SK-N-SH (cell line): ENCODE measurements at regions not wholly inside any gene's neighbourhood (a gene's known extent, or its start where the extent isn't known, plus 50 kb on each side); places are given as distances from the start of the nearest gene placed in this dataset.
A peak's percentile ranks its signal among the peaks of the same experiment; 100 is the strongest.
"Not testable (repeated sequence)": the region's sequence is repeated elsewhere in the genome, so short reads cannot be mapped to it uniquely, and the experiment has no call there.

Experiments
- CTCF ChIA-PET: fragments of 300-600, 350-600 bp; formaldehyde crosslinking; extraction: SDS; loops from one replicate; lab custom pipeline; 2021; lab: Yijun Ruan, JAX
- POLR2A ChIA-PET: fragments of 350-600 bp; sonication (Branson Sonifier 250); formaldehyde crosslinking; extraction: SDS; loops from one replicate; lab custom pipeline; 2020; ENCODE audit warnings: antibody characterized with exemption, inconsistent platforms; lab: Yijun Ruan, JAX
- DNase-seq: peaks from one replicate; pipeline ENCODE4 v3.0.0; 2012
- H2AFZ ChIP-seq: fragments of 200-600 bp; sonication (generic); 2 replicates; pipeline ENCODE4 v1.8.1; 2016; ENCODE audit warnings: antibody characterized with exemption, mild to moderate bottlenecking, low read depth
- H3F3A ChIP-seq: fragments of 200-600 bp; sonication (generic); replicated peaks from 2 replicates; pipeline ENCODE3; 2016; ENCODE audit warnings: antibody characterized with exemption, mild to moderate bottlenecking; ENCODE audit not compliant: insufficient read depth
- H3K27ac ChIP-seq, 2 experiments: fragments of 200-500 bp in 1 of 2; fragments of 200-600 bp in 1 of 2; sonication (Bioruptor generic) in 1 of 2; sonication (generic), shearing (Covaris generic) in 1 of 2; 2 replicates each; pipeline versions ENCODE4 v1.5.1 to v1.6.1; 2014 to 2016; ENCODE audit warnings: low read depth in 2 of 2, inconsistent platforms in 1 of 2, low read length in 1 of 2, mild to moderate bottlenecking in 1 of 2, mixed read lengths in 1 of 2
- H3K27me3 ChIP-seq: fragments of 200-600 bp; sonication (generic), shearing (Covaris generic); 2 replicates; pipeline ENCODE4 v1.6.1; 2016; ENCODE audit warnings: mixed run types; ENCODE audit not compliant: insufficient read depth
- H3K36me3 ChIP-seq, 2 experiments: fragments of 200-500 bp in 1 of 2; fragments of 200-600 bp in 1 of 2; sonication (Bioruptor generic) in 1 of 2; sonication (generic) in 1 of 2; replicated peaks in 1 of 2; 2 replicates each; pipeline versions ENCODE3 to v1.5.1; 2014 to 2016; ENCODE audit warnings: low read length in 1 of 2, mild to moderate bottlenecking in 1 of 2; ENCODE audit not compliant: insufficient read depth in 2 of 2, control insufficient read depth in 1 of 2
- H3K4me1 ChIP-seq, 2 experiments: fragments of 200-500 bp in 1 of 2; fragments of 200-600 bp in 1 of 2; sonication (Bioruptor generic) in 1 of 2; sonication (generic), shearing (Covaris generic) in 1 of 2; 2 replicates each; pipeline versions ENCODE4 v1.5.1 to v1.6.1; 2014 to 2016; ENCODE audit warnings: low read depth in 1 of 2, low read length in 1 of 2, mixed run types in 1 of 2; ENCODE audit not compliant: insufficient read depth in 2 of 2, control insufficient read depth in 1 of 2
- H3K4me2 ChIP-seq: fragments of 200-600 bp; sonication (generic), shearing (Covaris generic); 2 replicates; pipeline ENCODE4 v1.6.1; 2017; ENCODE audit warnings: mixed run types
- H3K4me3 ChIP-seq, 2 experiments: fragments of 200-500 bp in 1 of 2; fragments of 200-600 bp in 1 of 2; sonication (Bioruptor generic) in 1 of 2; sonication (generic), shearing (Covaris generic) in 1 of 2; 2 replicates each; pipeline versions ENCODE4 v1.5.1 to v1.8.1; 2014 to 2016; ENCODE audit warnings: low read depth in 2 of 2, inconsistent platforms in 1 of 2, low read length in 1 of 2, mild to moderate bottlenecking in 1 of 2, mixed read lengths in 1 of 2, moderate library complexity in 1 of 2
- H3K79me2 ChIP-seq: fragments of 200-600 bp; sonication (generic); 2 replicates; pipeline ENCODE4 v1.8.1; 2017; ENCODE audit warnings: mild to moderate bottlenecking; ENCODE audit not compliant: insufficient read depth
- H3K9ac ChIP-seq: fragments of 200-600 bp; sonication (generic); 2 replicates; pipeline ENCODE4 v1.6.1; 2017; ENCODE audit warnings: mixed run types
- H3K9me2 ChIP-seq: fragments of 200-600 bp; sonication (generic); 2 replicates; pipeline ENCODE4 v1.6.1; 2017; ENCODE audit warnings: mixed run types
- H3K9me3 ChIP-seq: fragments of 200-600 bp; sonication (generic); 2 replicates; pipeline ENCODE4 v1.6.1; 2017; ENCODE audit warnings: mixed run types, mild to moderate bottlenecking, moderate library complexity
- H4K20me1 ChIP-seq: fragments of 200-600 bp; sonication (generic); 2 replicates; pipeline ENCODE4 v1.6.1; 2017; ENCODE audit warnings: mild to moderate bottlenecking, mixed run types; ENCODE audit not compliant: insufficient read depth
- EZH2phosphoT487 ChIP-seq: fragments of 200-600 bp; sonication (generic); IDR thresholded peaks from 2 replicates; pipeline ENCODE4 v1.6.1; 2017; ENCODE audit warnings: low read depth, mixed run types, mild to moderate bottlenecking, antibody characterized with exemption, moderate library complexity, borderline replicate concordance
- GATA2 ChIP-seq: sonication (generic); formaldehyde crosslinking; IDR thresholded peaks from 2 replicates; pipeline ENCODE4 v1.5.0; 2020; ENCODE audit warnings: mild to moderate bottlenecking, missing genetic modification reagents
- MEF2A ChIP-seq: IDR thresholded peaks from 2 replicates; pipeline ENCODE4 v1.4.0; 2012; ENCODE audit warnings: low read depth, borderline replicate concordance
- NFIC ChIP-seq: IDR thresholded peaks from 2 replicates; pipeline ENCODE4 v1.4.0; 2012; ENCODE audit warnings: borderline replicate concordance
- NRF1 ChIP-seq: IDR thresholded peaks from 2 replicates; pipeline ENCODE4 v1.6.1; 2012; ENCODE audit warnings: low read depth, mild to moderate bottlenecking, low read length
- RAD21 ChIP-seq: IDR thresholded peaks from 2 replicates; pipeline ENCODE4 v1.6.1; 2012; ENCODE audit warnings: mild to moderate bottlenecking, low read length
- RXRA ChIP-seq: IDR thresholded peaks from 2 replicates; pipeline ENCODE4 v1.4.0; 2012; ENCODE audit warnings: low read depth, mild to moderate bottlenecking, borderline replicate concordance
- SIN3A ChIP-seq: IDR thresholded peaks from 2 replicates; pipeline ENCODE4 v1.6.1; 2012; ENCODE audit warnings: low read depth, mild to moderate bottlenecking, low read length, moderate library complexity, borderline replicate concordance
- WGBS: methylation state at CpG from one replicate; pipeline ENCODE4 v1.1.6; 2017; ENCODE audit warnings: low lambda C conversion rate; 5-methylcytosine and 5-hydroxymethylcytosine counted together
- TF ChIP-seq, protein P1 (sequence below): fragments of 150-350 bp; IDR thresholded peaks from 2 replicates; pipeline ENCODE4 v1.6.1; 2016; ENCODE audit warnings: mild to moderate bottlenecking, low read depth, low read length
- TF ChIP-seq, protein P2 (sequence below): IDR thresholded peaks from 2 replicates; pipeline ENCODE4 v1.4.0; 2012; ENCODE audit warnings: low read depth, borderline replicate concordance
- TF ChIP-seq, protein P3 (sequence below): IDR thresholded peaks from 2 replicates; pipeline ENCODE4 v1.4.0; 2012; ENCODE audit warnings: low read depth
- TF ChIP-seq, protein P4 (sequence below): fragments of 150-350 bp; IDR thresholded peaks from 2 replicates; pipeline ENCODE4 v1.6.1; 2017; ENCODE audit warnings: antibody characterized with exemption, low read length, low read depth, borderline replicate concordance

DNA sequence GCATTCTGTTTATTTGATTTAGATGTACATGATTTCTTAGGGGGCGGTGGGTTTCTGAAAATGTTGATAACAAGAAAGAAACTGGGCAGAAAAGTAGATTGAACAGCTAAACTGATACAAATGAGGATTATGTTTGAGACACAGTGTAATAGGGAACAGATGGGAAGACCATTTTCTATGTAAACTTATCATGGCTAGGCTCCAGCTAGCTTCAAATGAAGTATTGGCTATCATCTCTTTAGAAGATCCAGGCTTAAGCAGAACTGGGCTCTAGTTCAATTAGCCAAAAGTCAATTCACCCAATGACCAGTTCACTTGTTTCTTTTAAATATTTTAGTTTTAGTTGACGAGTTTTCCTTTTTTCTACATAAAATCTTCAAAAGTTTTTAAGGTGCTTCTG, 639.5 kb downstream of the ANKRD7 start:
- Histone ChIP-seq H3K27ac (peak overlapping the region in 1 of 2 experiments; percentile 39; a peak in 1 of 4 replicates), H3F3A (no peaks in the 10 kb centered on the region), H3K4me1 (peaks cover 0 to 3% of the 10 kb centered on the region in 2 experiments; a peak in 2 of 4 replicates), H2AFZ (no peak overlapping the region), H3K79me2 (no peaks in the 10 kb centered on the region), H3K27me3 (no peaks in the 10 kb centered on the region), H3K9me3 (no peaks in the 10 kb centered on the region), H3K36me3 (no peaks in the 10 kb centered on the region), H3K9me2 (no peaks in the 10 kb centered on the region), H3K9ac (no peak overlapping the region)
- POLR2A ChIA-PET = no interaction called here
- DNase-seq = no peak
- TF ChIP-seq GATA2 (CRISPR knock-in tag) = 0 out of 2 replicates have a peak, but pooled peaks have one; percentile 20
- no peak for TF ChIP-seq EZH2phosphoT487
- TF ChIP-seq, protein P1, sequence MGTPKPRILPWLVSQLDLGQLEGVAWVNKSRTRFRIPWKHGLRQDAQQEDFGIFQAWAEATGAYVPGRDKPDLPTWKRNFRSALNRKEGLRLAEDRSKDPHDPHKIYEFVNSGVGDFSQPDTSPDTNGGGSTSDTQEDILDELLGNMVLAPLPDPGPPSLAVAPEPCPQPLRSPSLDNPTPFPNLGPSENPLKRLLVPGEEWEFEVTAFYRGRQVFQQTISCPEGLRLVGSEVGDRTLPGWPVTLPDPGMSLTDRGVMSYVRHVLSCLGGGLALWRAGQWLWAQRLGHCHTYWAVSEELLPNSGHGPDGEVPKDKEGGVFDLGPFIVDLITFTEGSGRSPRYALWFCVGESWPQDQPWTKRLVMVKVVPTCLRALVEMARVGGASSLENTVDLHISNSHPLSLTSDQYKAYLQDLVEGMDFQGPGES = no peak
- TF ChIP-seq RXRA = no peak
- TF ChIP-seq, all 33 proteins: peak for 1
- Histone ChIP-seq H3K4me2 (no peak overlapping the region), H4K20me1 (no peaks in the 10 kb centered on the region), H3K4me3 (no peak overlapping the region)
- CTCF ChIA-PET = interaction anchor here (1.1 kb wide), 1 partner anchor 18 kb away, joined by 3 read pairs; no protein-coding TSS in a partner anchor
- 18% methylated on average over 2 of the region's 2 CpGs for WGBS

DNA sequence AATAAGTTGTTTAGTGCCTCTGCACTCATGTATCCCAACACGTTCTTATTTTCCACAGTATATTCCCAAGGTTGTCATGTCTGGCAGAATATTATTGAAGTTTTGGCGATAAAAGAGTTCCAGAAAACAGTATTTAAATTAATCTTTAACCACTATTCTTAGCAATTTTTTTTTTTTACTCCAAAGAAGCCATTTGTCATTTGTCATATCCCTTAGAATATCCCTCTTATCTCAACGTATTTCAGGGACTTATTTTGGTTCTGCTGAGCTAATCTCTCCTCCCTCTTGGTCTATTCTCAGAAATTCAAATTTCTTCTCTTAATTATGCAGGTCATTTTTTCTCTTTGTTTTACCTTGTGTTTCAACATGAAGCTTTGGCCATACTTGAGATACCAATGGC, 643.4 kb downstream of the ANKRD7 start:
- no peak overlapping the region for H3K4me2 ChIP-seq
- no peak for DNase-seq
- no peaks in the 10 kb centered on the region for H3K79me2 ChIP-seq
- ChIA-PET CTCF (interaction anchor here (1.2 kb wide), 1 partner anchor 14 kb away, joined by 3 read pairs; no protein-coding TSS in a partner anchor), POLR2A (no interaction called here)
- H3K36me3 ChIP-seq = no peaks in the 10 kb centered on the region
- H4K20me1 ChIP-seq = no peaks in the 10 kb centered on the region
- H3K9me3 ChIP-seq = no peaks in the 10 kb centered on the region
- H3K4me3 ChIP-seq = no peak overlapping the region
- no peaks in the 10 kb centered on the region; a peak in 2 of 4 replicates for H3K4me1 ChIP-seq
- no peak overlapping the region for H2AFZ ChIP-seq
- TF ChIP-seq NRF1 (no peak), RAD21 (no peak), SIN3A (no peak), NFIC (no peak), MEF2A (no peak)
- TF ChIP-seq, protein P2, sequence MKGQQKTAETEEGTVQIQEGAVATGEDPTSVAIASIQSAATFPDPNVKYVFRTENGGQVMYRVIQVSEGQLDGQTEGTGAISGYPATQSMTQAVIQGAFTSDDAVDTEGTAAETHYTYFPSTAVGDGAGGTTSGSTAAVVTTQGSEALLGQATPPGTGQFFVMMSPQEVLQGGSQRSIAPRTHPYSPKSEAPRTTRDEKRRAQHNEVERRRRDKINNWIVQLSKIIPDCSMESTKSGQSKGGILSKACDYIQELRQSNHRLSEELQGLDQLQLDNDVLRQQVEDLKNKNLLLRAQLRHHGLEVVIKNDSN = no peak
- TF ChIP-seq, protein P3, sequence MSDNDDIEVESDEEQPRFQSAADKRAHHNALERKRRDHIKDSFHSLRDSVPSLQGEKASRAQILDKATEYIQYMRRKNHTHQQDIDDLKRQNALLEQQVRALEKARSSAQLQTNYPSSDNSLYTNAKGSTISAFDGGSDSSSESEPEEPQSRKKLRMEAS = no peak
- TF ChIP-seq, protein P4, sequence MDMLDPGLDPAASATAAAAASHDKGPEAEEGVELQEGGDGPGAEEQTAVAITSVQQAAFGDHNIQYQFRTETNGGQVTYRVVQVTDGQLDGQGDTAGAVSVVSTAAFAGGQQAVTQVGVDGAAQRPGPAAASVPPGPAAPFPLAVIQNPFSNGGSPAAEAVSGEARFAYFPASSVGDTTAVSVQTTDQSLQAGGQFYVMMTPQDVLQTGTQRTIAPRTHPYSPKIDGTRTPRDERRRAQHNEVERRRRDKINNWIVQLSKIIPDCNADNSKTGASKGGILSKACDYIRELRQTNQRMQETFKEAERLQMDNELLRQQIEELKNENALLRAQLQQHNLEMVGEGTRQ = no peak
- no peaks in the 10 kb centered on the region for H3K27me3 ChIP-seq
- H3K27ac ChIP-seq = no peak overlapping the region
- H3K9me2 ChIP-seq = no peaks in the 10 kb centered on the region
- no peak overlapping the region for H3K9ac ChIP-seq
- no peaks in the 10 kb centered on the region for H3F3A ChIP-seq
- WGBS = 18% methylated on average over 3 of the region's 3 CpGs

DNA sequence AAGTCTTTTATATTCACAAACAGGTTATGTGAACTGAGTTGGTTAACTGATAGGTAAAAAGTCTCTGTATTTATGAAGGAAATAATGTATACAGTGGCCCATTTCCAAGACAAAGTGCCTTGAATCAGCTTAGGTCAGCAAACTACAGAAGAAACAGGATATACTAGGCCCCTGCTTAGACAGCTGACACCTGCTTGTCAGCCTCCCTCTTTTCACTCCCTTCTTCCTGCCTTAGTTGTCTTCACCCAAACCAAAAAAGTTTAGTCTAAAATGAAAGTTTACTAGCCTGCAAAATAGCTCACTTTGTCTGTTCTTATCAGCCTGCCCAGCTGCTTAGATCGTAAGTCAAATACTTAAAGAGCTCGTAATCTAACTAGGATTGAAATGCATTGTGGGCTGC, 644.6 kb downstream of the ANKRD7 start:
- H3F3A ChIP-seq, DNase-seq, H3K27me3 ChIP-seq, H3K9ac ChIP-seq, POLR2A ChIA-PET, H3K9me2 ChIP-seq, H3K79me2 ChIP-seq, H3K4me2 ChIP-seq, H2AFZ ChIP-seq, H3K27ac ChIP-seq, H3K4me1 ChIP-seq, H3K4me3 ChIP-seq, H4K20me1 ChIP-seq, H3K9me3 ChIP-seq, H3K36me3 ChIP-seq: not testable (repeated sequence)
- CTCF ChIA-PET = interaction anchor here (0.7 to 1.1 kb wide), 2 partner anchors 11 to 55 kb away, joined by 3 read pairs; no protein-coding TSS in a partner anchor
- WGBS = 47% methylated on average over 2 of the region's 2 CpGs
